Erythroblast (primary cell): ENCODE measurements at regions not wholly inside any gene's neighbourhood (a gene's known extent, or its start where the extent isn't known, plus 50 kb on each side); places are given as distances from the start of the nearest gene placed in this dataset.

Experiments used
- GATA1 ChIP-seq: IDR thresholded peaks from 2 replicates; pipeline ENCODE4 v1.6.1; 2011; ENCODE audit warnings: low read depth, mild to moderate bottlenecking, control low read depth, low read length, moderate library complexity
- POLR2A ChIP-seq: IDR thresholded peaks from 2 replicates; pipeline ENCODE4 v1.6.1; 2011; ENCODE audit warnings: mild to moderate bottlenecking, low read length

DNA sequence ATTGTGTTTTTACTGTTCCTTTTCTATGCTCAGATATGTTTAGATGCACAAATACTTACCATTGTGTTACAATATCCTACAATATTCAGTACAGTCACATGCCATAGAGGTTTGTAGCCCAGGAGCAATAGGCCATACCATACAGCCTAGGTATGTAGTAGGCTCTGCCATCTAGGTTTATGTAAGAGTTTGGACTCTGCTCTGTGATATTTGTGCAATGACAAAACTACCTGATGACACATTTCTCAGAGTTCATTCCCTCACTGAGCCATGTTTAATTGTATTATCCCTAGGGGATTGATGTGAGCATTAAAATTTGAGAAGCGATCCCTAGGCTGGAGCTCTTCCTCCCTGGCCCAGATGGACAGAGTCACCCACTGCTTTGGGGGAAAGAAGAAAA lies 270.0 kb upstream of the PROK2 start:
- TF ChIP-seq POLR2A (no peak), GATA1 (no peak)
